HepG2 (cell line): ENCODE measurements at regions not wholly inside any gene's neighbourhood (a gene's known extent, or its start where the extent isn't known, plus 50 kb on each side); places are given as distances from the start of the nearest gene placed in this dataset.

Experiments used
- MAZ ChIP-seq, 2 experiments: sonication (generic) in 1 of 2; formaldehyde crosslinking in 1 of 2; IDR thresholded peaks; 2 replicates each; pipeline versions ENCODE4 v1.5.0 to v1.6.1; 2012 to 2020; ENCODE audit warnings: low read depth in 2 of 2, mild to moderate bottlenecking in 2 of 2, borderline replicate concordance in 1 of 2, improper control_type of control experiment in 1 of 2, low read length in 1 of 2, missing genetic modification reagents in 1 of 2, moderate library complexity in 1 of 2
- NR2F6 ChIP-seq, 2 experiments: IDR thresholded peaks; 2 replicates each; pipeline ENCODE4 v1.6.1; 2016; ENCODE audit warnings: antibody characterized with exemption in 1 of 2, mild to moderate bottlenecking in 1 of 2
- ZNF414 ChIP-seq: sonication (generic); formaldehyde crosslinking; IDR thresholded peaks from 2 replicates; pipeline ENCODE4 v1.5.0; 2020; ENCODE audit warnings: missing genetic modification reagents

- TF ChIP-seq NR2F6 (IDR thresholded peaks at IDR 0.05) (no peak), NR2F6 (CRISPR knock-in tag; IDR thresholded peaks at IDR 0.05) (no peak), MAZ (IDR thresholded peaks at IDR 0.05; ENCODE audit: borderline replicate concordance, low read depth, low read length) (no peak), MAZ (CRISPR knock-in tag; IDR thresholded peaks at IDR 0.05; ENCODE audit: low read depth) (no peak), ZNF414 (CRISPR knock-in tag) (no peak)
Measured at GRCh38 chr17:72576289-72576759, 455.5 kb downstream of the SOX9 start.
